GM12878 (cell line): ENCODE measurements at regions not wholly inside any gene's neighbourhood (a gene's known extent, or its start where the extent isn't known, plus 50 kb on each side); places are given as distances from the start of the nearest gene placed in this dataset.

Experiments used
- CBX3 ChIP-seq: fragments of 200-600 bp; sonication (generic); IDR thresholded peaks from 2 replicates; pipeline ENCODE4 v1.6.1; 2016; ENCODE audit warnings: low read depth, borderline replicate concordance
- CTCF ChIP-seq, 3 experiments: IDR thresholded peaks in 2 of 3; conservative IDR thresholded peaks in 1 of 3; 2 replicates each; pipeline ENCODE4 v1.5.1; 2011; ENCODE audit warnings: low read depth in 3 of 3, low read length in 3 of 3, mild to moderate bottlenecking in 3 of 3, control low read depth in 2 of 3, moderate library complexity in 2 of 3, inconsistent platforms in 1 of 3, mixed read lengths in 1 of 3; ENCODE audit not compliant: control insufficient read depth in 2 of 3, insufficient read depth in 1 of 3; ENCODE audit errors: extremely low read depth in 1 of 3
- CUX1 ChIP-seq: IDR thresholded peaks from 2 replicates; pipeline ENCODE4 v1.6.1; 2012; ENCODE audit warnings: improper control_type of control experiment, low read depth, low read length; ENCODE audit not compliant: insufficient replicate concordance
- GABPA ChIP-seq: IDR thresholded peaks from 2 replicates; pipeline ENCODE4 v1.6.1; 2014; ENCODE audit warnings: antibody characterized with exemption, low read depth, mild to moderate bottlenecking, inconsistent platforms
- JUND ChIP-seq: IDR thresholded peaks from 2 replicates; pipeline ENCODE4 v1.6.1; 2012; ENCODE audit warnings: low read depth, mild to moderate bottlenecking, low read length, improper control_type of control experiment, moderate library complexity
- PAX5 ChIP-seq: IDR thresholded peaks from 2 replicates; pipeline ENCODE4 v1.6.1; 2011; ENCODE audit warnings: low read depth, low read length, borderline replicate concordance
- SUZ12 ChIP-seq: fragments of 200-600 bp; sonication (generic); IDR thresholded peaks from one replicate; pipeline ENCODE4 v1.6.1; 2018; ENCODE audit warnings: antibody characterized with exemption, mild to moderate bottlenecking; ENCODE audit not compliant: unreplicated experiment

- TF ChIP-seq PAX5 (no peak), JUND (no peak), SUZ12 (no peak), CTCF (IDR thresholded peaks at IDR 0.05 in 2 of 3, conservative IDR thresholded peaks at IDR 0.05 in 1 of 3; ENCODE audit: control insufficient read depth in 2 of 3, extremely low read depth in 1 of 3, insufficient read depth in 1 of 3, low read depth in 3 of 3, low read length in 3 of 3) (no peak), GABPA (no peak), CUX1 (no peak), CBX3 (no peak)
These were observed 65.9 kb upstream of the MEOX2 start for GRCh38 chr7:15752377-15752776.
